HG03520 (cell line): ENCODE measurements at regions not wholly inside any gene's neighbourhood (a gene's known extent, or its start where the extent isn't known, plus 50 kb on each side); places are given as distances from the start of the nearest gene placed in this dataset.

ENCODE experiments used
- ATAC-seq: cut with Tn5 transposase; IDR thresholded peaks from one replicate; pipeline ENCODE4 v1.9.1; 2021; ENCODE audit warnings: mild to moderate bottlenecking, moderate library complexity; ENCODE audit not compliant: unreplicated experiment

- ATAC-seq: no peak
Measured at GRCh38 chr12:124240493-124240892, 54.4 kb upstream of the RFLNA start.

- no peak for ATAC-seq
Measured at GRCh38 chr12:124241776-124242528, 52.9 kb upstream of the RFLNA start.

GRCh38 chr12:124242529-124243065 is 52.3 kb upstream of the RFLNA start:
- no peak for ATAC-seq

- ATAC-seq: no peak
Measured at GRCh38 chr12:124243936-124244335, 51.0 kb upstream of the RFLNA start.
